PC-9 (cell line): ENCODE measurements at regions not wholly inside any gene's neighbourhood (a gene's known extent, or its start where the extent isn't known, plus 50 kb on each side); places are given as distances from the start of the nearest gene placed in this dataset.

Experiments
- EZH2 ChIP-seq: fragments of 200-600 bp; sonication (generic); IDR thresholded peaks from 2 replicates; pipeline ENCODE4 v1.8.0; 2017; ENCODE audit warnings: antibody characterized with exemption, low read depth
- TF ChIP-seq, protein P1 (sequence below): fragments of 200-600 bp; sonication (generic); conservative IDR thresholded peaks from 2 replicates; pipeline ENCODE4 v1.6.1; 2017; ENCODE audit warnings: mixed run types, antibody characterized with exemption, mild to moderate bottlenecking, moderate library complexity

DNA sequence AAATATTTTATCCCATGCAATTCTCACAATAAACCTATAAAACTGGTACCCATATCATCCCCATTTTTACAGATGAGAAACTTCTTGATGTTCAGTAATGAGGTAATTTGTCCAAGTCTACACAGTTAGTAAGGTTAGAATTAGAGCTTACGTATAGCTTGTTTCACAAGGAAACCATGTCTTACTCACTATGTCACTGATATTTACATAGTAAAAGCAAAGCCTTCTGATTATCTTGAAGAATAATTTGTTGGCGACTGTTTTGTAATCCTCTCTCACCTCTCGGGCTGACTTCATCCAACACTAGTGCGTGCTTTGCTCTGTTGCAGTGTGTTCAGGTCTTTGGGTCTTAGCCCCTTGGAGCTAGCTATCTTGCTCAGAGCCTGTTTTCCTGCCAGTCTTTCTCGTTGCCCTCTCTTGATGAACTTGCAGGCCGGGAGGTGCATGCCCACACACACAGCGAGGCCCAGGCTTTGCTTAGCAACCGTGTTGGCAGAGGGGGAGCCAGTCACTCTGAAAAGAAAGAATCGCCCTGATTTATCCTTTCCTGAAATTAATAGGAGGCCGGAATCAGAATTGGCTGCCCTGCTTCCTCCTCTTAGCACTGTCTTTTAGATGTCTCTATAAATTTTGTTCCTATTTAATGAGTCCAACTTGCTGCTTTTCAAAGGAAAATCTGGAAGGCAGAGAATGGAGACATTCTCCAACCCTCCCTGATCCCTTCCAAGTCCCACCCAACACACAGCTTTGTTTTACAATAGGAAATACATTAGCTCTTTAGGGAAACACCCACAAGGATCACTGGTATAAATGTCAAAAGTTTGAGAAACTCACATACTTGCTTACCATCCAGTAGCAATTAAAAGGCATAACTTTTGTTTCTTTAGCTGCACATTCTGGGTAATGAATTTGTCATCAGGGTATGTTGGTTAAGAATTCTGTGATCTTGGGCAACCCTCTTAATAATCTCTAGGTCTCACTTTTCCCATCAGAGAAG lies 97.6 kb upstream of the SEC11C start:
- TF ChIP-seq EZH2: no peak
- TF ChIP-seq, protein P1, sequence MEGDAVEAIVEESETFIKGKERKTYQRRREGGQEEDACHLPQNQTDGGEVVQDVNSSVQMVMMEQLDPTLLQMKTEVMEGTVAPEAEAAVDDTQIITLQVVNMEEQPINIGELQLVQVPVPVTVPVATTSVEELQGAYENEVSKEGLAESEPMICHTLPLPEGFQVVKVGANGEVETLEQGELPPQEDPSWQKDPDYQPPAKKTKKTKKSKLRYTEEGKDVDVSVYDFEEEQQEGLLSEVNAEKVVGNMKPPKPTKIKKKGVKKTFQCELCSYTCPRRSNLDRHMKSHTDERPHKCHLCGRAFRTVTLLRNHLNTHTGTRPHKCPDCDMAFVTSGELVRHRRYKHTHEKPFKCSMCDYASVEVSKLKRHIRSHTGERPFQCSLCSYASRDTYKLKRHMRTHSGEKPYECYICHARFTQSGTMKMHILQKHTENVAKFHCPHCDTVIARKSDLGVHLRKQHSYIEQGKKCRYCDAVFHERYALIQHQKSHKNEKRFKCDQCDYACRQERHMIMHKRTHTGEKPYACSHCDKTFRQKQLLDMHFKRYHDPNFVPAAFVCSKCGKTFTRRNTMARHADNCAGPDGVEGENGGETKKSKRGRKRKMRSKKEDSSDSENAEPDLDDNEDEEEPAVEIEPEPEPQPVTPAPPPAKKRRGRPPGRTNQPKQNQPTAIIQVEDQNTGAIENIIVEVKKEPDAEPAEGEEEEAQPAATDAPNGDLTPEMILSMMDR: no peak
